Esophagus squamous epithelium (tissue), 5 donors: ENCODE measurements at regions not wholly inside any gene's neighbourhood (a gene's known extent, or its start where the extent isn't known, plus 50 kb on each side); places are given as distances from the start of the nearest gene placed in this dataset.

Experiments
- DNase-seq: peaks from one replicate; lab custom pipeline; 2025; lab: John Stamatoyannopoulos, UW
- H3K27ac ChIP-seq, 4 donors: fragments of 200-600 bp; sonication (generic); one replicate each; pipeline ENCODE4 v1.5.1; 2016 to 2019; ENCODE audit warnings: mild to moderate bottlenecking in 1 of 4
- H3K27me3 ChIP-seq, 4 donors: fragments of 200-600 bp; sonication (generic); 1 replicate in 3 of 4; 2 replicates in 1 of 4; pipeline versions ENCODE4 v1.5.1 to v1.6.0; 2017 to 2021; ENCODE audit warnings: antibody characterized with exemption in 1 of 4
- H3K36me3 ChIP-seq, 3 donors: fragments of 200-600 bp; sonication (generic); one replicate each; pipeline ENCODE4 v1.5.1; 2016 to 2019
- H3K4me1 ChIP-seq, 3 donors: fragments of 200-600 bp; sonication (generic); one replicate each; pipeline ENCODE4 v1.5.1; 2017 to 2019
- H3K4me3 ChIP-seq, 4 donors: fragments of 200-600 bp; sonication (generic); 1 replicate in 3 of 4; 2 replicates in 1 of 4; pipeline ENCODE4 v1.5.1; 2016 to 2019; ENCODE audit warnings: mild to moderate bottlenecking in 2 of 4, moderate library complexity in 1 of 4
- H3K9me3 ChIP-seq, 3 donors: fragments of 200-600 bp; sonication (generic); one replicate each; pipeline ENCODE4 v1.5.1; 2016 to 2019
- CTCF ChIP-seq, 6 experiments: fragments of 450-650 bp in 4 of 6; fragments of 200-600 bp in 2 of 6; sonication (generic) in 2 of 6; IDR thresholded peaks; one replicate each; pipeline ENCODE4 v1.5.1; 2016 to 2019; ENCODE audit warnings: antibody characterized with exemption in 6 of 6, mild to moderate bottlenecking in 4 of 6, moderate library complexity in 4 of 6
- POLR2A ChIP-seq, 4 donors: fragments of 450-650 bp; IDR thresholded peaks; one replicate each; pipeline ENCODE4 v1.6.1; 2017; ENCODE audit warnings: antibody characterized with exemption in 4 of 4, mild to moderate bottlenecking in 4 of 4, moderate library complexity in 3 of 4
- WGBS, 2 donors: methylation state at CpG; one replicate each; pipeline ENCODE4 v1.1.5; 2018; 5-methylcytosine and 5-hydroxymethylcytosine counted together
- intact Hi-C: fragments of 100-400 bp; cut with DNase I; formaldehyde crosslinking; loops from one replicate; pipeline ENCODE4 v1.15.0; 2022
- donor health status: DM: yes; HTN: yes; CAD: no.

- WGBS, 2 donors = 89 to 96% methylated on average over 7 to 13 of the region's 21 CpGs
- H3K4me3 ChIP-seq = no peak overlapping the region
- no peak for DNase-seq
- no peaks in the 10 kb centered on the region for H3K4me1 ChIP-seq
- no peaks in the 10 kb centered on the region for H3K36me3 ChIP-seq
- TF ChIP-seq CTCF (IDR thresholded peaks at IDR 0.05) = no peak
- no peak for TF ChIP-seq POLR2A (IDR thresholded peaks at IDR 0.05)
- H3K27ac ChIP-seq = no peak overlapping the region
- intact Hi-C loops = no loop called here
- no peaks in the 10 kb centered on the region for H3K9me3 ChIP-seq
- H3K27me3 ChIP-seq = peaks cover 0 to 17% (median 0%) of the 10 kb centered on the region in 4 donors
Measured at GRCh38 chr10:131683281-131683861, 217.4 kb upstream of the PPP2R2D start.

- TF ChIP-seq CTCF (IDR thresholded peaks at IDR 0.05) = no peak
- no peak for TF ChIP-seq POLR2A (IDR thresholded peaks at IDR 0.05)
- intact Hi-C loops = no loop called here
- Histone ChIP-seq H3K9me3 (no peaks in the 10 kb centered on the region), H3K36me3 (no peaks in the 10 kb centered on the region), H3K27me3 (peaks cover 0 to 11% (median 0%) of the 10 kb centered on the region in 4 donors), H3K27ac (no peak overlapping the region), H3K4me3 (no peak overlapping the region), H3K4me1 (no peaks in the 10 kb centered on the region)
- 87 to 95% methylated on average over 7 to 8 of the region's 12 CpGs for WGBS, 2 donors
- no peak for DNase-seq
Measured at GRCh38 chr10:131683941-131684340, 216.9 kb upstream of the PPP2R2D start.

- DNase-seq = no peak
- no peaks in the 10 kb centered on the region for H3K36me3 ChIP-seq
- no peaks in the 10 kb centered on the region for H3K4me1 ChIP-seq
- WGBS, 2 donors = 55 to 61% methylated on average over 5 of the region's 7 CpGs
- H3K27ac ChIP-seq = no peak overlapping the region
- no peak overlapping the region for H3K4me3 ChIP-seq
- intact Hi-C loops = no loop called here
- peaks cover 0 to 10% (median 0%) of the 10 kb centered on the region in 4 donors for H3K27me3 ChIP-seq
- H3K9me3 ChIP-seq = no peaks in the 10 kb centered on the region
- TF ChIP-seq POLR2A (IDR thresholded peaks at IDR 0.05) = no peak
- no peak for TF ChIP-seq CTCF (IDR thresholded peaks at IDR 0.05)
Measured at GRCh38 chr10:131685007-131685406, 215.8 kb upstream of the PPP2R2D start.

GRCh38 chr10:131685576-131685975, 215.2 kb upstream of the PPP2R2D start:
- TF ChIP-seq POLR2A (IDR thresholded peaks at IDR 0.05) (no peak), CTCF (IDR thresholded peaks at IDR 0.05) (no peak)
- Histone ChIP-seq H3K27me3 (peaks cover 0 to 10% (median 0%) of the 10 kb centered on the region in 4 donors), H3K9me3 (no peaks in the 10 kb centered on the region), H3K27ac (no peak overlapping the region), H3K4me3 (no peak overlapping the region), H3K36me3 (no peaks in the 10 kb centered on the region), H3K4me1 (no peaks in the 10 kb centered on the region)
- intact Hi-C loops = no loop called here
- 56 to 57% methylated on average over 5 to 6 of the region's 10 CpGs for WGBS, 2 donors
- DNase-seq = no peak

GRCh38 chr10:131686781-131687420, 213.9 kb upstream of the PPP2R2D start:
- no peak overlapping the region for H3K27ac ChIP-seq
- intact Hi-C loops = no loop called here
- TF ChIP-seq CTCF (IDR thresholded peaks at IDR 0.05) (no peak), POLR2A (IDR thresholded peaks at IDR 0.05) (no peak)
- no peaks in the 10 kb centered on the region for H3K9me3 ChIP-seq
- no peaks in the 10 kb centered on the region for H3K4me1 ChIP-seq
- WGBS, 2 donors = 42 to 49% methylated on average over 9 to 13 of the region's 17 CpGs
- no peak for DNase-seq
- H3K27me3 ChIP-seq = peaks cover 0 to 17% (median 0%) of the 10 kb centered on the region in 4 donors
- H3K36me3 ChIP-seq = no peaks in the 10 kb centered on the region
- H3K4me3 ChIP-seq = no peak overlapping the region
